Caco-2 (cell line): ENCODE measurements at regions not wholly inside any gene's neighbourhood (a gene's known extent, or its start where the extent isn't known, plus 50 kb on each side); places are given as distances from the start of the nearest gene placed in this dataset.

Experiments
- BruUV-seq: library from RNA; stranded (reverse); fragments of 400-500 nt; replicated peaks from 2 replicates; lab custom pipeline; 2021; lab: Mats Ljungman, UMichigan
- CTCF ChIA-PET: fragments of 300-600 bp; sonication (Branson Sonifier 250); formaldehyde crosslinking; loops from one replicate; lab custom pipeline; 2022; ENCODE audit warnings: antibody characterized with exemption; lab: Charles Lee
- POLR2A ChIA-PET: fragments of 300-600 bp; sonication (Branson Sonifier 250); formaldehyde crosslinking; loops from one replicate; lab custom pipeline; 2022; ENCODE audit warnings: antibody characterized with exemption; lab: Charles Lee
- DNase-seq, 2 experiments: peaks; one replicate each; pipeline versions ENCODE4 v3.0.0 to v3.0.0-alpha.2; 2020 to 2022
- H3K27me3 ChIP-seq: replicated peaks from 2 replicates; pipeline ENCODE4 v1.6.0; 2011; ENCODE audit warnings: low read length; ENCODE audit not compliant: control insufficient read depth, insufficient read depth
- H3K36me3 ChIP-seq: 2 replicates; pipeline ENCODE4 v1.5.1; 2011; ENCODE audit warnings: low read length; ENCODE audit not compliant: control insufficient read depth, insufficient read depth
- H3K4me1 ChIP-seq: fragments of 250-450 bp; sonication (Bioruptor Pico); 2 replicates; pipeline ENCODE4 v1.5.1; 2020; ENCODE audit warnings: mild to moderate bottlenecking
- H3K4me3 ChIP-seq: 2 replicates; pipeline ENCODE4 v1.5.1; 2011; ENCODE audit warnings: low read depth, mild to moderate bottlenecking, control low read depth, low read length
- H3K9me3 ChIP-seq: fragments of 250-450 bp; sonication (Bioruptor Pico); 2 replicates; pipeline ENCODE4 v1.5.1; 2020; ENCODE audit warnings: mild to moderate bottlenecking, moderate library complexity
- H3K27ac Mint-ChIP-seq: one replicate; pipeline ENCODE4 v1.8.0; 2022; ENCODE audit warnings: mixed read lengths; ENCODE audit not compliant: unreplicated experiment
- H3K27me3 Mint-ChIP-seq: one replicate; pipeline ENCODE4 v1.8.0; 2022; ENCODE audit warnings: mixed read lengths; ENCODE audit not compliant: insufficient read depth, unreplicated experiment
- H3K36me3 Mint-ChIP-seq: one replicate; pipeline ENCODE4 v1.8.0; 2022; ENCODE audit warnings: mild to moderate bottlenecking, mixed read lengths; ENCODE audit not compliant: insufficient read depth, unreplicated experiment
- H3K4me1 Mint-ChIP-seq: one replicate; pipeline ENCODE4 v1.8.0; 2022; ENCODE audit warnings: low read depth, mixed read lengths; ENCODE audit not compliant: unreplicated experiment
- H3K4me3 Mint-ChIP-seq: one replicate; pipeline ENCODE4 v1.8.0; 2022; ENCODE audit warnings: mild to moderate bottlenecking, moderate library complexity, mixed read lengths; ENCODE audit not compliant: unreplicated experiment
- H3K9me3 Mint-ChIP-seq: one replicate; pipeline ENCODE4 v1.8.0; 2022; ENCODE audit warnings: mixed read lengths; ENCODE audit not compliant: unreplicated experiment
- intact Hi-C: fragments of 100-400 bp; cut with micrococcal nuclease; formaldehyde crosslinking; loops from one replicate; pipeline ENCODE4 v1.10.0; 2022; ENCODE audit not compliant: unreplicated experiment
- TF ChIP-seq, protein P1 (sequence below), 2 experiments: fragments of 200-600 bp in 1 of 2; IDR thresholded peaks; 1 replicate in 1 of 2; 2 replicates in 1 of 2; pipeline versions ENCODE4 v1.5.1 to v1.8.0; 2011 to 2022; ENCODE audit warnings: antibody characterized with exemption in 1 of 2, control low read depth in 1 of 2, inconsistent platforms in 1 of 2, low read depth in 1 of 2, low read length in 1 of 2, mild to moderate bottlenecking in 1 of 2, moderate library complexity in 1 of 2; ENCODE audit not compliant: insufficient read depth in 1 of 2, severe bottlenecking in 1 of 2, unreplicated experiment in 1 of 2

DNA sequence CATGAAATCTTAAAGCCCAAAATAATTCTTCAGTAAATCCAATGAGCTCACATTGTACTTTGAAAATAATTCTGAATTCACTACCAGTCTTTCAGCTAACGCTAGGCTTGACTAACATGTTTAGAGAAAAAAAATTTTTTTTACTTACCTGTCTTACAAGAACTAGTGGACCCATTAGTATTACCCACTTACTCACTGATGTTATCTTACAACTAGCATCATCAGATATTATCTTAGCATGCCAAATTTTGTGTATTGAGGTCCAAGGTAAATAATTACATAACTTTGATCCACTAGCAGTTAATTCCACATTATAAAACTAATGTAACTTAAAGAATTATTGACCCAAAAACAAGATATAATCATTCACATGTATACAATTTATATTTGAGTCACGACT is 62.7 kb downstream of the SLC41A2 start:
- H3K4me1 Mint-ChIP-seq: peaks cover 18% of the 10 kb centered on the region
- no peak overlapping the region for H3K4me3 Mint-ChIP-seq
- no peak overlapping the region for H3K27ac Mint-ChIP-seq
- H3K4me3 ChIP-seq: no peak overlapping the region
- H3K27me3 ChIP-seq: no peaks in the 10 kb centered on the region
- intact Hi-C loops: loop anchor here (5.0 kb wide), 1 partner anchor 57 kb away; no protein-coding TSS in a partner anchor
- H3K4me1 ChIP-seq: peaks cover 19% of the 10 kb centered on the region
- H3K9me3 Mint-ChIP-seq: no peaks in the 10 kb centered on the region
- no peaks in the 10 kb centered on the region for H3K36me3 Mint-ChIP-seq
- DNase-seq: no peak
- BruUV-seq: no TSS peak
- H3K9me3 ChIP-seq: no peaks in the 10 kb centered on the region
- ChIA-PET POLR2A (no interaction called here), CTCF (no interaction called here)
- TF ChIP-seq, protein P1, sequence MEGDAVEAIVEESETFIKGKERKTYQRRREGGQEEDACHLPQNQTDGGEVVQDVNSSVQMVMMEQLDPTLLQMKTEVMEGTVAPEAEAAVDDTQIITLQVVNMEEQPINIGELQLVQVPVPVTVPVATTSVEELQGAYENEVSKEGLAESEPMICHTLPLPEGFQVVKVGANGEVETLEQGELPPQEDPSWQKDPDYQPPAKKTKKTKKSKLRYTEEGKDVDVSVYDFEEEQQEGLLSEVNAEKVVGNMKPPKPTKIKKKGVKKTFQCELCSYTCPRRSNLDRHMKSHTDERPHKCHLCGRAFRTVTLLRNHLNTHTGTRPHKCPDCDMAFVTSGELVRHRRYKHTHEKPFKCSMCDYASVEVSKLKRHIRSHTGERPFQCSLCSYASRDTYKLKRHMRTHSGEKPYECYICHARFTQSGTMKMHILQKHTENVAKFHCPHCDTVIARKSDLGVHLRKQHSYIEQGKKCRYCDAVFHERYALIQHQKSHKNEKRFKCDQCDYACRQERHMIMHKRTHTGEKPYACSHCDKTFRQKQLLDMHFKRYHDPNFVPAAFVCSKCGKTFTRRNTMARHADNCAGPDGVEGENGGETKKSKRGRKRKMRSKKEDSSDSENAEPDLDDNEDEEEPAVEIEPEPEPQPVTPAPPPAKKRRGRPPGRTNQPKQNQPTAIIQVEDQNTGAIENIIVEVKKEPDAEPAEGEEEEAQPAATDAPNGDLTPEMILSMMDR (IDR thresholded peaks at IDR 0.05; ENCODE audit: insufficient read depth in 1 of 2, low read depth in 1 of 2, low read length in 1 of 2, severe bottlenecking in 1 of 2, unreplicated experiment in 1 of 2): no peak
- H3K36me3 ChIP-seq: no peaks in the 10 kb centered on the region
- H3K27me3 Mint-ChIP-seq: no peaks in the 10 kb centered on the region

DNA sequence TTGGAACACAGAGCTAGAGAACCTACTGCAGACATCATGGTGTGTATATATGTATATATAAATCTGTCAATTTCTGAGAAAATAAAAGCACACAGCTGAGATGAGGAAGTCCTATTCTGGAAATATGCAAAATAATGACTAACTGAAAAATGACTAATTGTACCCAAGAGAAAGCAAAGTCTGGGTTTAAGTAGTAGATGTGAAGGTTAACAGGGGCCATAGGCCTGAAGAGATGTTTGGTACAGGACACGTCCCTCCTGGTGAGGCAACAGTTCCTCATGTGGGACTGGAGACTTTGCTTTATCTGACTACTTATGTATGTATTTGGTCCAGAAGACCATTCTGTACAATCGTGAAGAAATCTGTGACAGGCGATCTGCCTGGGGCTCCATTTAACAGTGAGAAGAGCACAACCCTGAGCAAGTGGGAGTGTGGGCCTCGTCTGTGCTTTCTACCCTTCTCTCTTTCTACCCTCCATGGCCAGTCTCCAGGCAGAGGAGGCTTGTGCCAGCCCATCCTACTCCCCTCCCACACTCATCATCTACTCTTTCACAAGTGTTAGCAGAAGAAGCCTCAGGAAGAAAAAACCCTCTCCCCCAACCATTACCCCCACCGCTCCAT is 67.5 kb downstream of the SLC41A2 start:
- peaks cover 2% of the 10 kb centered on the region for H3K4me1 Mint-ChIP-seq
- no peak overlapping the region for H3K27ac Mint-ChIP-seq
- Histone ChIP-seq H3K4me3 (no peak overlapping the region), H3K9me3 (no peaks in the 10 kb centered on the region), H3K27me3 (no peaks in the 10 kb centered on the region), H3K4me1 (peaks cover 7% of the 10 kb centered on the region; the same call in 1 of the 2 replicates), H3K36me3 (no peaks in the 10 kb centered on the region)
- ChIA-PET POLR2A (no interaction called here), CTCF (no interaction called here)
- intact Hi-C loops: no loop called here
- TF ChIP-seq, protein P1 (IDR thresholded peaks at IDR 0.05; ENCODE audit: insufficient read depth in 1 of 2, low read depth in 1 of 2, low read length in 1 of 2, severe bottlenecking in 1 of 2, unreplicated experiment in 1 of 2): no peak
- no peak overlapping the region for H3K4me3 Mint-ChIP-seq
- H3K9me3 Mint-ChIP-seq: no peaks in the 10 kb centered on the region
- no peaks in the 10 kb centered on the region for H3K36me3 Mint-ChIP-seq
- H3K27me3 Mint-ChIP-seq: no peaks in the 10 kb centered on the region
- DNase-seq: no peak
- no TSS peak for BruUV-seq

DNA sequence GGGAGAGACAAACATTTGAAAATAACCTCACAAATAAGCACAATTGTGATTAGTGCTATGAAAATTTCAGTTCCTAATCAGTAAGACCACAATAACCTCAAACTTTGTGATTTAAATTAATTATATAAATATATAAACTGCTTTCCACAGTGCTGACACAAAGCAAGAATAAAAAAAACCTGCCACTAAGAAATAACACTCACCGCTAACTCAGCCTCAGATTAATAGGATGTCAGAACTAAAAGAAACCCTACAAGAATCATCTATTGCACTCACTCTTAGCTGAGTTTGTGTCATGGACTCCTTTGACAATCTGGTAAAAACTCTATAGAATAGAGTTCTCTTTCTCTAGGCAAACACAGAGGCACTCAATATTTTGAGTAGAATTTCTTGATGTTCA is 68.4 kb downstream of the SLC41A2 start:
- intact Hi-C loops: no loop called here
- CTCF ChIA-PET: no interaction called here
- Mint-ChIP-seq H3K36me3 (no peaks in the 10 kb centered on the region), H3K9me3 (no peaks in the 10 kb centered on the region), H3K27ac (no peak overlapping the region), H3K27me3 (no peaks in the 10 kb centered on the region), H3K4me1 (no peaks in the 10 kb centered on the region), H3K4me3 (no peak overlapping the region)
- no TSS peak for BruUV-seq
- Histone ChIP-seq H3K27me3 (no peaks in the 10 kb centered on the region), H3K4me3 (no peak overlapping the region), H3K36me3 (no peaks in the 10 kb centered on the region), H3K4me1 (no peaks in the 10 kb centered on the region), H3K9me3 (no peaks in the 10 kb centered on the region)
- POLR2A ChIA-PET: no interaction called here
- TF ChIP-seq, protein P1 (IDR thresholded peaks at IDR 0.05; ENCODE audit: insufficient read depth in 1 of 2, low read depth in 1 of 2, low read length in 1 of 2, severe bottlenecking in 1 of 2, unreplicated experiment in 1 of 2): no peak
- no peak for DNase-seq
